WTC11 (cell line): ENCODE measurements at regions not wholly inside any gene's neighbourhood (a gene's known extent, or its start where the extent isn't known, plus 50 kb on each side); places are given as distances from the start of the nearest gene placed in this dataset.

Experiments
- GABPB1 ChIP-seq: sonication (generic); formaldehyde crosslinking; IDR thresholded peaks from 2 replicates; pipeline ENCODE4 v1.8.1; 2023; ENCODE audit warnings: mild to moderate bottlenecking, missing genetic modification reagents
- JUN ChIP-seq: sonication (generic); formaldehyde crosslinking; IDR thresholded peaks from 2 replicates; pipeline ENCODE4 v1.8.0; 2023; ENCODE audit warnings: mild to moderate bottlenecking, missing genetic modification reagents
- TCF7 ChIP-seq: sonication (generic); formaldehyde crosslinking; IDR thresholded peaks from 2 replicates; pipeline ENCODE4 v1.8.0; 2022; ENCODE audit warnings: mild to moderate bottlenecking, low read depth, missing genetic modification reagents, moderate library complexity
- ZNF121 ChIP-seq: sonication (generic); formaldehyde crosslinking; IDR thresholded peaks from 2 replicates; pipeline ENCODE4 v1.8.0; 2023; ENCODE audit warnings: missing genetic modification reagents
- ZNF423 ChIP-seq: fragments of 250-450 bp; sonication (Bioruptor Pico); IDR thresholded peaks from 2 replicates; pipeline ENCODE4 v2.1.2; 2022; ENCODE audit warnings: mild to moderate bottlenecking, moderate library complexity
- ZNF671 ChIP-seq: fragments of 250-450 bp; sonication (Bioruptor Pico); IDR thresholded peaks from 2 replicates; pipeline ENCODE4 v1.8.0; 2021; ENCODE audit warnings: mild to moderate bottlenecking
- TF ChIP-seq, protein P1 (sequence below): fragments of 200-600 bp; IDR thresholded peaks from 2 replicates; pipeline ENCODE4 v1.8.0; 2022; ENCODE audit warnings: antibody characterized with exemption
- TF ChIP-seq, protein P2 (sequence below): fragments of 250-450 bp; sonication (Bioruptor Pico); IDR thresholded peaks from 2 replicates; pipeline ENCODE4 v1.9.0; 2021; ENCODE audit warnings: mild to moderate bottlenecking
- TF ChIP-seq, protein P3 (sequence below): sonication (generic); formaldehyde crosslinking; IDR thresholded peaks from 2 replicates; pipeline ENCODE4 v1.8.0; 2022; ENCODE audit warnings: mild to moderate bottlenecking, missing genetic modification reagents

DNA sequence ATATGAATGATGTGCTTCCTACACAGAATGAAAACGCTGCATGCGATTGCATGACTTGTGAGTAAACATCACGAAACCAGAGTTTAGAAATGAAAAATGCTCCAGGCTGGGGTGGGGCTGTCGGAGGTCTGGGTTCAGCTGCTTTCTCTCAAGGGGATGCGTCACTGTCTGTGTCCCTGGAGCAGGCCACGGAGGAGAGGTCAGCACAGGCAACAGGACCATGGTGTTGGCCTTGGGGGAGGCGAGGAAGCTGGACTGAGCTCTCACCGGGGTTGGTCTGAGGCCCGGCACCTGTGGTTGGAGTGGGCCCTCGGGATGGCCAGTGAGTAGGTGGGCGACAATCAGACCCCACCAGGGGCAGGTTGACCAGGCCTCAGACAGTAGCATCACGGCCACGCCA lies 89.0 kb upstream of the TMEM18 start:
- no peak for TF ChIP-seq GABPB1 (CRISPR knock-in tag)
- TF ChIP-seq, protein P1, sequence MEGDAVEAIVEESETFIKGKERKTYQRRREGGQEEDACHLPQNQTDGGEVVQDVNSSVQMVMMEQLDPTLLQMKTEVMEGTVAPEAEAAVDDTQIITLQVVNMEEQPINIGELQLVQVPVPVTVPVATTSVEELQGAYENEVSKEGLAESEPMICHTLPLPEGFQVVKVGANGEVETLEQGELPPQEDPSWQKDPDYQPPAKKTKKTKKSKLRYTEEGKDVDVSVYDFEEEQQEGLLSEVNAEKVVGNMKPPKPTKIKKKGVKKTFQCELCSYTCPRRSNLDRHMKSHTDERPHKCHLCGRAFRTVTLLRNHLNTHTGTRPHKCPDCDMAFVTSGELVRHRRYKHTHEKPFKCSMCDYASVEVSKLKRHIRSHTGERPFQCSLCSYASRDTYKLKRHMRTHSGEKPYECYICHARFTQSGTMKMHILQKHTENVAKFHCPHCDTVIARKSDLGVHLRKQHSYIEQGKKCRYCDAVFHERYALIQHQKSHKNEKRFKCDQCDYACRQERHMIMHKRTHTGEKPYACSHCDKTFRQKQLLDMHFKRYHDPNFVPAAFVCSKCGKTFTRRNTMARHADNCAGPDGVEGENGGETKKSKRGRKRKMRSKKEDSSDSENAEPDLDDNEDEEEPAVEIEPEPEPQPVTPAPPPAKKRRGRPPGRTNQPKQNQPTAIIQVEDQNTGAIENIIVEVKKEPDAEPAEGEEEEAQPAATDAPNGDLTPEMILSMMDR = no peak
- no peak for TF ChIP-seq ZNF423
- TF ChIP-seq ZNF121 (CRISPR knock-in tag) = no peak
- no peak for TF ChIP-seq TCF7 (CRISPR knock-in tag)
- TF ChIP-seq JUN (CRISPR knock-in tag) = no peak
- TF ChIP-seq ZNF671 (CRISPR knock-in tag) = no peak
- TF ChIP-seq, protein P2, sequence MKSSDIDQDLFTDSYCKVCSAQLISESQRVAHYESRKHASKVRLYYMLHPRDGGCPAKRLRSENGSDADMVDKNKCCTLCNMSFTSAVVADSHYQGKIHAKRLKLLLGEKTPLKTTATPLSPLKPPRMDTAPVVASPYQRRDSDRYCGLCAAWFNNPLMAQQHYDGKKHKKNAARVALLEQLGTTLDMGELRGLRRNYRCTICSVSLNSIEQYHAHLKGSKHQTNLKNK (CRISPR knock-in tag) = no peak
- TF ChIP-seq, protein P3, sequence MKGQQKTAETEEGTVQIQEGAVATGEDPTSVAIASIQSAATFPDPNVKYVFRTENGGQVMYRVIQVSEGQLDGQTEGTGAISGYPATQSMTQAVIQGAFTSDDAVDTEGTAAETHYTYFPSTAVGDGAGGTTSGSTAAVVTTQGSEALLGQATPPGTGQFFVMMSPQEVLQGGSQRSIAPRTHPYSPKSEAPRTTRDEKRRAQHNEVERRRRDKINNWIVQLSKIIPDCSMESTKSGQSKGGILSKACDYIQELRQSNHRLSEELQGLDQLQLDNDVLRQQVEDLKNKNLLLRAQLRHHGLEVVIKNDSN (CRISPR knock-in tag) = no peak
